ENCODE measurements at regions not wholly inside any gene's neighbourhood (a gene's known extent, or its start where the extent isn't known, plus 50 kb on each side); places are given as distances from the start of the nearest gene placed in this dataset.

DNA sequence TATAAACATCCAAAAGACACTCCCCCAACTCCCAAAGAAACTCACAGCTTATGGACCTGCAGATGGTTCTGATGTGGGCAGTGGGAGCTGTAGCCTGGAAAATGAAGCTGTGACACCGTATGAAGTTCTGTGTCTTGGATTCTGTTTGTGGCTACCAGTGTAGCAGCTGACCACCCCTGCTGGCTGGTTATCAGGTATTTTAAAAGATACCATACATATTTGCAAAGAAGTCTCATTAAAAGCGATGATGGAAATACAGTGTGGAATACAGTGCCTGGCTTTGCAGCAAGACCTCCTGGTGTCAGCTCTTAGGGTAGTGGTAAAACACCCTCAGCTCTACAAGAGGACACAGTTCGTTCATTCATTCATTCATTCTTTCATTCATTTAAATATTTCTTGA lies 194.3 kb upstream of the PRKCQ start:
- DNase-seq (ENCODE audit: low read depth, low spot score), result no peak

DNA sequence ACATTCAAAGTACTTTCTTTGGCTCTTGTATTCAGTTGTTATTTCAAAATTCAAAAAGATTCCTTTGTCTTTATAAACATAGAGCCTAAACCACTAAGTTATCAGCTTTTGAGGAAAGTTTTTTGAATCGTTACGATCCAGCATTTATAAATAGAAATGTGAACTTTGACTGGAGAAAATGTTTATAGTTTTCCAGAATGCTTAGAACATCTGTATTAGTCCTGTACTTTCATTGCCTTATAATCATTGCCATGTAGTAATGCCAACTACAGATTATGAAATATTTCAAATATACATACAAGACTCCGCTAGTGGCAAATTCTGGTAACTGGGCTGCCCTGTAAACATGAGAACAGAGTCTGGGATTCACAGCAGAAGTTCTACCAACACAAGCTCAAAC lies 191.3 kb upstream of the PRKCQ start:
- DNase-seq (ENCODE audit: low read depth, low spot score), result no peak

DNA sequence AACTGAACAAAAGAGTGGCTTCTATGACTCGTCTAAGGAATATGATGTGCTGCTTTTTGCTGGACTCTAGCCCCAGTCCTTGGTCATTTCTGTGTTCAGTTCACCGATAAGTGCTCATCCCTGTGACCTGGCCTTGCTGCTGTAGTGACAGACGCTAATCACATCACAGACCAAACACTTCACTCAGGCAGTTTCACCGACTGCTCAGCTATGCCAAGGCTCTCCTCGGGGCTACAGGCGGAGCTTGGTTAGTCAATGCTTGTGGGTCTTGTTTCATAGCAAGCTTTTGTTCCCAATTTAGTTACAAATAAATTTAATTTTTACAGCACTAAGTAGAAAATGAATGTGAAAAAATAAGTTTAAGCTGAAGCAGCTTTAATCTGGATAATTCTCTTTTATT lies 190.8 kb upstream of the PRKCQ start:
- peak; percentile 16 for DNase-seq (ENCODE audit: low read depth, low spot score)

DNA sequence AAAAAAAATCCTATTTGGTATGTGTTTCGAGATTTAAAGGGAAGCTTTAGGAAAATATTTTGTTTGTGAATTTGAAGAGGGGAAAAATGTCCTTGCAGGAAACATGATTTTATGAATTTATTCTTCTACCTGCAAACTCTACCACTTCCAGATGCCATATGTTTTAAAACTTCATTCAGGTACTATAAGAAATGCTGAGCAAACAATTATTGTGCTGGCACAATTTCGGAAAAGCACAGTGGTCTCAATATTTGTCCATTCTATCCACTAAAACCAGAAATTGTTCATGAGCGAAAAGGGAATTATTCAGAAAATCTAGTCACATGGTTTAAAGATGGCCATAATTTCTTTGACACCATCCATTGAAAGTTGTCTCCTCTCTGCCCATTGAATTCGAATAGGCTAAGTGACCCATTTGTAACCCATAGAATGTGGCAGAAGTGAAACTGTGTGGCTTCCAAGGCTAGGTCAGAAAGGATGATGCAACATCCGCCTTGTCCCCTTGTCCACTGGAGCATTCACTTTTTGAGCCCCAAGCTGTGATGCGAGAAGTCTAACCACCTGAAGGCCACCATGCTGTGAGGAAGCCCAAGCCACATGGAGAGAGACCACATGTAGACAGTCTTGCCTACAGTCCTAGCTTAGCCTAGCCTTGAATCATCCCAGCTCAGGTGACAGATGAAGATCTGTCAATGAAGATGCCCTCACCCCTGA lies 189.8 kb upstream of the PRKCQ start:
- no peak for DNase-seq (ENCODE audit: low read depth, low spot score)

DNA sequence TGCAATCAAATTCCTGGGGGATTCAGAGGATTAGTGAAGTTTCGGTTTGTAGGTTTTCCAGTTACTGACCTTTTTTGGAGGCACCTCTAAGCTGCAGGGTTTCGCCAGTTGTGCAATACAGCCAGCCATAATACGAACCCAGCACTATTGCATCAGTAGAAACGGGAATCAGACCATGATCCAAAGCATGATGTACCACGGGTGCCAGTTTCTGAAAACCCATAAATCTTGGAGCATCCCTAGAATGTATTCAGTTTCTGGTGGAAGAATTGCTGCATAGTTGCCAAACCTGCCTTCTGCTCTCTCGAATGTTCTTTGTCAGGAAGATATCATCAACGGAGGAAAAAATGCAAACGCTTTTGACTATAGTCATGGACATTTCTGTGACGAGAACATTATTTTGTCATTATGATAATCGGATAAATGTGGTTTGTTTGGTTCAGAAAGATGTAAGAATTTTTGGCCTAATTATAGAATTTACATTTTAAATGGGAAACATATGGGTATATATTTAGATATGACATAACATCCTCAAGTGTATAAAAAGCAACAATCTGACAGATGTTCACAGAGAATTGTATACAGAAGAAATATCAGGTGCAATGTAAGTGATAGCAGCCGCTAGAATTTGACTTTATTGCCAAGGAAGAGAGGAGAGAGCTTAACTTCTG lies 186.2 kb upstream of the PRKCQ start:
- DNase-seq (ENCODE audit: low read depth, low spot score), result no peak

DNA sequence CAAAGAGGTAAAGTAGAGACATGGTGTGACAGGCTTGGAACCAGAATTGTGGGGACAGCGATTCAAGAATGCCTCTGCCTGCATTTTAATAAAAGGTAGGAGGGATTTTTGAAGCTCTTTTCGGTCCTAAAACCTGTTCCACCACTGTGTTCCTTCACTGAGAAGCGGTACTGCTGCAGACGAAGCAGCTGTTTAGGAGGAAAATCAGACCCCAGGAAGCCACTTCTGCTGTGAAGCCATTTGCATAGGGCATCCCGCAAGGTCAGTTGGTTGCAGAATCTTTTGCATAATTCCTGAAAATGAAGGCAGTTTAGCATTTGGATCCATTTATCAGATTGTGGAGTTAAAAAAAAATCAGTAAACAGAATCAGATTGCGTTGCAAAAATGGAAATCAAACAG lies 183.3 kb upstream of the PRKCQ start:
- DNase-seq (ENCODE audit: low read depth, low spot score), result peak; percentile 7

DNA sequence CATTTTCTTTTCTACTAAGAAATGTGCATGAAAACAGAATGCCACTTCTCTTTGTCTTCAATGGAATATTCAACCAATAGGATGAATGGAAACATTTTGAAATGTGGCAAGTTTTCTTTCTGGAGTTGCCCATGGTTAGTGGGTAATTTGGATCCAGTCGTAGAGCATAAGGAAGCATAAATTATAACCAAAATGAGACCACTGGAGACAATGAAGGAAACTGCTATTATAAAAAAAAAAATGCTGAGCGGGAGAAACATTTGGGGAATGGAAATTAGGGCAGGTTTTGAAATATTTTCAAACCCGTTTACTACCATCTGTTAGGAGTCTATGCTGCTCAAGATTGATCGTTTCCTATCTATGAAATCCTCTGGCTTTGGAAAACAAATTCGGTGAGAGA lies 182.9 kb upstream of the PRKCQ start:
- no peak for DNase-seq (ENCODE audit: low read depth, low spot score)

DNA sequence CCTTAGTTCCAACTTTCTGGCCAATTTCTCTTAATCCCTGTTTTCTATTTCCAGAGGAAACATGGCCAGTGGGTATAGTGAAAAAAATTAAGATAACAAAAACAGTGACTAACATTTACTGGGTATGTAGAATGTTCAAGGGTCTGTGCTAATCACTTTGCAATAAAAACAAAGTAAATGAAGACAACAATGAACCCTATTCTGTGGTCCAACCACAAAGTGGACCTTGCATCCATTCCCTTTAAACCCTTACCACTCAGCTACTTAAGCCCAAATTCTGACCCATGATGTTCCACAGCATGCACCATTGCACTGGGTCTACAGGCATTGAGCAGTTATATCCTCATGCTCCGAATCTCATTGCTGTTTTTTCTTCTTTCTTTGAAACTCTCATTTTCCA lies 179.9 kb upstream of the PRKCQ start:
- no peak for DNase-seq (ENCODE audit: low read depth, low spot score)

DNA sequence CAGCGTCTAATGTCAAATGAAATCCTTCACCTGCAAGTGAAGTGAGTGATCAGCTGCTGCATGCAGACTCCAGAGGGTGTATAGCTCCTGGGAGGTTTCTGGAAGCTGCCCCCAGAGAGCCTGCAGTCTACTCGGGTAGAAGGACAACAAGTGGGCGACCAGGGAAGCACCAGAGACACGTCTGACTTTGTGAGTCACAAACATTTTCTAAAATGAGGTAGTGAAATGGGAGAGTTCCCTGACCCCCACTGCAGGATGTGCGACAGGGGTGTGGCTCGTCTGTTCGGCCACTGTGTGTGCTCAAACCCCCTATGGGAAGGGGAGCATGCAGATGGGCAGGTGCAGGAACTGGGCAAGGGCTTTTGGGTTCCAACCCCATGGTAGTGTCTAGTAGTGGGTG lies 177.1 kb upstream of the PRKCQ start:
- DNase-seq (ENCODE audit: low read depth, low spot score), result no peak

DNA sequence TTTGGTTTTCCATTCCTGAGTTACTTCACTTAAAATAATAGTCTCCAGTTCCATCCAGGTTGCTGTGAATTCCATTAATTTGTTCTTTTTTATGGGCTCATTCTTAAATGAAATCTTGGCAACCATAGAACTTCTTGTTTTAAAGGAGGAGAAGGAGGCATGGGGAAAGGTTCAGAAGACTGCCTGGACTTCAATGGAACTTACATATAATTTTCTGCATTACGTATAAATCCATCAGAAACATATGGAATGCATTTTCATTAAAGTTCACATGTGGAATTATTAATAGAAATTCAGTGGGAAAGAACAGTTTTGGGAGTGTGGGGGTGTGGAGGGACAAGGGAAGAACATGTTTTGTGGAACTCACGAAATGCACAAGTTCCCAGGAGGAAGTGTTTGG lies 176.6 kb upstream of the PRKCQ start:
- DNase-seq (ENCODE audit: low read depth, low spot score), result no peak

DNA sequence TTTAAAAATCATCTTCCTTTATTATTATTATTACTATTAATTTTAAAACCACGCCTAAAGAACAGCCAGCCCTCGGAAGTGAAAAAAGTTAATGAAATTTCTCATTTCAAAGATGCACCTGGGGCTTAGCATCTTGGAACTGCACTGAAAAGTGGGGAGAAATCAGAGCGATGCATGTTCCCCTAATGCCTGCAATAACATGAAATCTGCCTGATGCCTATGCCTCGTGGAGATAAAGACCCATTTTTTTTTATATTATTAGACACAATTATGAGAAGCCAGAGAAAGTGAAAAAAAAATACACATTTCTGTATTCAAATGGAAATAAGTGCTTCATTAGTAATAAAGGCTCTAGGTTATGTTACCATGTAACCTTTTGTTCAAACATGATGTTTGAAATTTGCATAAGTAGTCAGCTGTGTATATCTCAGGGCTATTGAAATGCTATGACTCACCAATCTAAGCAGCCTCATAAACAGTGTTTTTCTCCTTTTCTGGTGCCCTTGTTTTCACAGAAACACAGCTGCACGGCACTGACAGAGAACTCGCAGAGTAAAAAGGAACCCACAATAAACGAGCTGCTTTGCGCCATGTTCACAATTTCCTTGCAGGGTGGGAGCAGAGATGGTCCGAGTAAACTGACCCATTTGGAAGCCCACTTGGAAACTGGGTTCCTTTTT lies 175.8 kb upstream of the PRKCQ start:
- no peak for DNase-seq (ENCODE audit: low read depth, low spot score)

DNA sequence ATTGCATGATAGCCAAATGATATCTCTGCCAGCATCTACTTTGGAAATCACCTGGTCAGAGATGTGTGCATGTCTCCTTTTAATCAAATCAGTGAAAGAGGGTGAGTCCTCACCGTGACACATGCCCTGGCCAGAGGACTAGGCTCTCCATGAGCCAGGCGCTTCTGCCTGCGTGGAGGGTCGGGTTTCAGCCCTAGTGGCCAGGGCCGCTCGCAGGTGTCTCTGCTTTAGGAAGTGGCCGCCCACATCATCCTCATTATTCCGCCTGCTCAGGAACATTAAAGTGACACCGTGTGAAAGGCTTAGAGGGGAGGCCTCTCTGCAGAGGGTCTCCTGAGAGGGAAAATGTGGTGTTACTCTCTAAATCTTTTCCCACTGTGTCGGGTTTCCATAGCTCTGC lies 173.6 kb upstream of the PRKCQ start:
- DNase-seq (ENCODE audit: low read depth, low spot score), result peak; percentile 18

DNA sequence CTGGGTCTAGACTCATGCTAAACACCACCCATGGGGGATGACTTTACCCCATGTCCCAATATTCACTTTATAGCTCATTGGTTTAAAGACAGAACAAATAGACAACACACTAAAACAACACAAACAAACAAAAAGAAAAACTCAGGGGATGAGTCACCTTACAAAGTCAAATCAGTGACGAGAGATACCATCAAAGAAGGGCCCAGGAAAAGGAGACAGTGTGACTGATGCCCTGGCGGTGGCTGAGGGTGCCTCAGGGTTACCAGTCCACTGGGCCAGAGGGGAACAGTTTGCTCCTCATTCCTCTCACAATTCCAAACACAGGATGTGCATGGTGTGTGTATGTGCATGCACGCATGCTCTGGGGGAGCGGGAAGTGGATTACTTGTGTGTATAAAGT lies 171.3 kb upstream of the PRKCQ start:
- DNase-seq (ENCODE audit: low read depth, low spot score), result no peak

DNA sequence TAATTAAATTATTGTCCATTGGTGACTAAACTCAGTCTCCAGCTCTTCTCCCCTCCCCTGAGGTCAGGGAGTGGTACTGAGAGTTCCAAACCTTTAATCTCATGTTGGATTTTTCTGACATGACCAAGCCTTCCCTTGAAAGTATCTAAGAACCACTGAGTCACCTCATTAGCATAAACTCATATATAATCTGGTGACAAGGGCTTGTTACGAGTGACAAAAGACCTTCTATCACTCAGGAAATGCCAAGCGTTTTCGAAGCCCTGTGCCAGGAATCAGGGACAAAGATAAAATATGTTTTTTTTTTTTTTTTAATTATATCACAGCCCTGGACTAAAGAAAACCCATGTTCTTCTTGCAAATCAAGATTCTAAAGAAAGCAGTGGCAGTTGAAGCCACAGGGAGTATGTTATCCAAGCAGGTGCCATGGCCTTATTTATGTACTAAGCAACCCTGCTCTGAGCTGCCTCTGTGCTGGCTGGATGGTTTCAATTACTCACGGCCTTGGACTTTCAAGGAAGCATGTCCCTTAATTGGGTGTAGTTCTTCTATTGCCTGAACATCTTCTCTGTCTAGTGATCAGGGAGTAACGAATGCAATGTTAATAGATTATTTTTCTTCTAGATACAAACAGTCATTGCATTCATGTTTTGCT lies 169.0 kb upstream of the PRKCQ start:
- no peak for DNase-seq (ENCODE audit: low read depth, low spot score)

DNA sequence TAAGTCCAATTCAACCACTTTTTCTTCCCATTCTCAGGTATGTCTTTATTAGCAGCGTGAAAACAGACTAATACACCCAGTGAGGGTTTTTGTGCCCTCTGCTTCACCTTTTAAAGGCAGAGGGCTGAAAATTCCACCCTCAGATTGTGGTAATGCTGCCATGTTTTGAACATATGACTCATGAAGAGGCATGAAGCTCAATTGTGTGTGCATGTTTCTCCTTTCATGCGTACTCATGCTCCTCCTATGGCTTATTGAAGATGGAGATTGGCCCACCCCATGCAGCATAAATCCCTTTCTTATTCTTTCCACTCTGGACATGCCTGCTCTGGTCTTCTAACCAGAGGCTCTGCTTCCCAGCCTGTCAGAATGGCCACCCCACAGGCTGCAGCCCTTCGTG lies 168.0 kb upstream of the PRKCQ start:
- DNase-seq (ENCODE audit: low read depth, low spot score), result no peak

DNA sequence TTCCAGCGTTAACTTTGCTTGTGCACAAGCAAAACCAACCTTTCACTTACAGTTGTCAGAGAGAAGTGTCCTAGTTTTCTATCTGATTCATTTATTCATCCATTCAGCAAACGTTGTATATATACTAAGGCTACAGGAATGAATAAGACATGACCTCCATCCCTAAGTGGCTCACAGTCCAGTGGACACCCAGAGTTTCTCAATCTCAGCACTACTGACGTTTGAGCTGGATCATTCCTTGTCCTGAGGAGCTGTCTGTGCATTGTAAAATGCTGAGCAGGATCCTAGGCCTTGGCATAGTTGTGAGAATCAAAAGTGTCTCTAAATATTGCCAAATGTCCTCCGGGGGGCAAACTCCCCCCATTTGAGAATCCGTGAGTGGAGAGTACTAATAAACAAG lies 166.7 kb upstream of the PRKCQ start:
- no peak for DNase-seq (ENCODE audit: low read depth, low spot score)

DNA sequence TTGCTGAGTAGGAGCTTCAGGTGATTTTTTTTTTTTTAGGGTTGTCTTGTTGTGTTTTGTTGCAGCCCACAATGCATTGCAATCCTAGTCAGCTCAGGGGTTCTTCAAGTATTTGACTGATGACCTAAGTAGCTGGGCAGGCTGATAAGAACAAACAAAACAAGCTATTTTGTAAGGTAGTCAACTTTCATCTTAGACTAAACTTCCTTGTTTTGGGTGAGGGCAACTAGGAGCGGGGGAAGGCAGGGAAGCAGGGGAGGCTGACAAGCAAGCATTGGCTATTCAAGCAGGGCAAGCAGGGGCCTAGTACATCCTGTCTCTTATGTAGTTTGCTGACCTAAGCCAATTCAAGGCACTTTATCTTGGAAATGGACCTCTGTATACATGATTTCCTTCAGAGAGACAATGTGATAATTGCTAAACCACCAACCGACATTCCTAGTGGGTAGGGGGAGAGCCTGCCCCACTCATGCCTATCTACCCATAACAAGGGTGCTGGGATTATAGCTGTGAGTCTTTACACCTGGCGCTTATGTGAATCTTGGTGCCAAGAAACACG lies 163.3 kb upstream of the PRKCQ start:
- no peak for DNase-seq (ENCODE audit: low read depth, low spot score)

- DNase-seq (ENCODE audit: low read depth, low spot score), result no peak
Measured at GRCh38 chr10:6741541-6741941, 161.5 kb upstream of the PRKCQ start.

DNA sequence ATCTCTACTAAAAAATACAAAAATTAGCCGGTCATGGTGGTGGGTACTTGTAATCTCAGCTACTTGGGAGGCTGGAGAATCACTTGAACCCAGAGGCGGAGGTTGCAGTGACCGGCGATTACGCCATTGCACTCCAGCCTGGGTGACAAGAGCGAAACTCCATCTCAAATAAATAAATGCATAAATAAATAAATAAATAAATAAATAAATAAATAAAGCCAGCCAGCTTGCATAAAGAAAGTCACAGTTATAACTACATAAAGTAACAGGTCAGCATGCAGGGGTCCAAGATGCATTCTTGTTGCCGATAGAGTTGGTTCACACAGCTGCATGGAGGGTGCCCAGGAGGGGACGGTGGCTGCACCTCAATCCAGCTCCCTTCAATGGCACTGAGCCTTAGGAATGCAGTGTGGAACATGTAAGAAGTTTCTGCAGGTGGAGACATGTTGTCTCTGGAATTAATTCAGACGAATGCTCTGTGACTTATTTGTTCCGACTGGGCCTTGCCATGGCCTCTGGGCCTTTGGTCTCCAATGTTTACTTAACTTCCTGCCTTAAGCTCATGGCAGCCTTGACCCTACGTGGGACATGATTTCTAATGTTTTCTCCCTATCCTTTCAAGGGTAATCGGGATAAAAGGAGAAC lies 159.6 kb upstream of the PRKCQ start:
- no peak for DNase-seq (ENCODE audit: low read depth, low spot score)

DNA sequence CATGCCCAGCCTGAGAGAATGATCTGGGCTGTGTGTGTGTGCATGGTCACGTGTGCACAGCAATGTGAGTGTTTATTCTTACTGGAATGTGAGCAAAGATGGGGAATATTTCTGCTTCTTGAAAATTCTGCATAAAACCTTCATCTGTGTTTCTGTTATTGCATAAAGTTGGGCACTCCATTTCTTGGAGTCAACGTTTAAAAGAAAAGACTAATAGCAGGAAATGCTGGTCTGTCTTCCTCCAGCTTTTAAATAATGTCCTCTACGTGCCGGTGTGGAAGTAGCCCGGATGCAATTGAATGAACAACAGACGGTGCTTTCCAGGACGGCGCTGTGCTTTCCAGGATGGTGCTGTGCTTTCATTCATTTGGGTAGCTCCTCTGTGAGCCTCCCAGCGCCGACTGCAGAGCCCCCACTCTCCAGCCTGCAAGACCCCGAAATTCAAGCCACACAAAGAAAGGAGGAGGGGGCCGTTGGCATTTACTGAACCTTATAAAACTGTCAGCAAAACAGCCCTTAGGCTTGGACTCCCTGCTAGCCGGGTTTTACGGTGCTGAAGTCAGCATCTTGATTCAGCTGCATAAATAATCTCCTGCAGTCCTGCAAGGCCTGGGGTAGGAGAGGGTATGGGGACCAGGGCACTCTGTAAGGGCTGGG lies 158.2 kb upstream of the PRKCQ start:
- DNase-seq (ENCODE audit: low read depth, low spot score), result peak; percentile 43

DNA sequence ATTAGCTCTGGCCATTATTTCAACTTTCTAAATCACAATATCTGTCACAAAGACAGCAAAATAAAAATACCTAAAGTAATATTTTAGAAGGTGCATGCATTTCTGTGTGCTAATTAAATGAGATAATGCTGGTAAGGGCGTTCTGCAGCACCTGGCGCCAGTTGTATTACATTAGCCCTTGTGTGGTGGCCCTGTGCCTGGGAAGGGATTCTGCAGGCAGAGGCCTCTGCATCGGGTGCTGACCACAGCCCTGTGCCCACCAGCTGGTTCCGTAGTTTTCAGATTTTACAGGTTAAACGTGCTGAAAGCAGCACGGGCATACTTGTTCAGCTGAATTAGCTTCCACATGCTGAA lies 157.7 kb upstream of the PRKCQ start:
- DNase-seq (ENCODE audit: low read depth, low spot score), result no peak

Measured in ELF-1 (cell line).